NCI-H1105 treated with DMSO at 0.1 percent for 48 hours (cell line): ENCODE measurements at regions not wholly inside any gene's neighbourhood (a gene's known extent, or its start where the extent isn't known, plus 50 kb on each side); places are given as distances from the start of the nearest gene placed in this dataset.

Experiments
- DNase-seq: peaks from one replicate; lab custom pipeline; 2025; lab: John Stamatoyannopoulos, UW

- no peak for DNase-seq
These were observed 223.4 kb downstream of the PLPP3 start for GRCh38 chr1:56355918-56356317.

GRCh38 chr1:56355422-56355821 lies 223.9 kb downstream of the PLPP3 start:
- no peak for DNase-seq

GRCh38 chr1:56345831-56346230 lies 233.5 kb downstream of the PLPP3 start:
- no peak for DNase-seq

GRCh38 chr1:56340977-56341376 lies 238.4 kb downstream of the PLPP3 start:
- no peak for DNase-seq

GRCh38 chr1:56339786-56340465 lies 239.4 kb downstream of the PLPP3 start:
- DNase-seq: no peak

- no peak for DNase-seq
These were observed 240.3 kb downstream of the PLPP3 start for GRCh38 chr1:56339093-56339492.

GRCh38 chr1:56336982-56337381 lies 242.4 kb downstream of the PLPP3 start:
- no peak for DNase-seq

- DNase-seq: no peak
These were observed 244.0 kb downstream of the PLPP3 start for GRCh38 chr1:56335394-56335793.

- DNase-seq: no peak
These were observed 245.3 kb downstream of the PLPP3 start for GRCh38 chr1:56334047-56334446.

- DNase-seq: no peak
These were observed 245.9 kb downstream of the PLPP3 start for GRCh38 chr1:56333461-56333860.

- no peak for DNase-seq
These were observed 247.3 kb downstream of the PLPP3 start for GRCh38 chr1:56331892-56332567.

- DNase-seq: no peak
These were observed 248.0 kb downstream of the PLPP3 start for GRCh38 chr1:56331207-56331891.

- no peak for DNase-seq
These were observed 248.9 kb downstream of the PLPP3 start for GRCh38 chr1:56330391-56331026.

- no peak for DNase-seq
These were observed 249.4 kb downstream of the PLPP3 start for GRCh38 chr1:56329970-56330369.

GRCh38 chr1:56327195-56327594 lies 252.2 kb downstream of the PLPP3 start:
- DNase-seq: no peak

- DNase-seq: no peak
These were observed 253.3 kb downstream of the PLPP3 start for GRCh38 chr1:56326056-56326455.

- no peak for DNase-seq
These were observed 254.9 kb downstream of the PLPP3 start for GRCh38 chr1:56324504-56324903.

GRCh38 chr1:56322211-56322610 lies 257.2 kb downstream of the PLPP3 start:
- DNase-seq: no peak

- no peak for DNase-seq
These were observed 258.2 kb downstream of the PLPP3 start for GRCh38 chr1:56321150-56321490.

GRCh38 chr1:56320464-56321149 lies 258.8 kb downstream of the PLPP3 start:
- DNase-seq: no peak

- DNase-seq: no peak
These were observed 261.6 kb downstream of the PLPP3 start for GRCh38 chr1:56317722-56318121.

- no peak for DNase-seq
These were observed 263.9 kb downstream of the PLPP3 start for GRCh38 chr1:56315293-56315942.
